Smooth muscle cell (in vitro differentiated cells): ENCODE measurements at regions not wholly inside any gene's neighbourhood (a gene's known extent, or its start where the extent isn't known, plus 50 kb on each side); places are given as distances from the start of the nearest gene placed in this dataset.

ENCODE experiments used
- DNase-seq: peaks from one replicate; lab custom pipeline; 2025; ENCODE audit not compliant: unreplicated experiment; lab: John Stamatoyannopoulos, UW
- H2AFZ ChIP-seq: fragments of 200-600 bp; sonication (generic); 2 replicates; pipeline ENCODE4 v1.6.0; 2016; ENCODE audit warnings: antibody characterized with exemption, low read depth, mild to moderate bottlenecking
- H3F3A ChIP-seq: fragments of 200-600 bp; sonication (generic); 2 replicates; pipeline ENCODE4 v1.6.0; 2017; ENCODE audit warnings: antibody characterized with exemption, low read depth
- H3K27ac ChIP-seq: fragments of 200-600 bp; sonication (generic); 2 replicates; pipeline ENCODE4 v1.5.1; 2016; ENCODE audit warnings: low read depth, mild to moderate bottlenecking
- H3K27me3 ChIP-seq: fragments of 200-600 bp; sonication (generic); 2 replicates; pipeline ENCODE4 v1.6.1; 2016; ENCODE audit warnings: low read depth, mild to moderate bottlenecking
- H3K36me3 ChIP-seq: fragments of 200-600 bp; sonication (generic); 2 replicates; pipeline ENCODE4 v1.5.1; 2016; ENCODE audit warnings: low read depth
- H3K4me1 ChIP-seq: fragments of 200-600 bp; sonication (generic); 2 replicates; pipeline ENCODE4 v1.5.1; 2016; ENCODE audit warnings: low read depth
- H3K4me2 ChIP-seq: fragments of 200-600 bp; sonication (generic); 2 replicates; pipeline ENCODE4 v1.6.0; 2016; ENCODE audit warnings: mild to moderate bottlenecking
- H3K4me3 ChIP-seq: fragments of 200-600 bp; sonication (generic); 2 replicates; pipeline ENCODE4 v1.5.1; 2016; ENCODE audit warnings: mild to moderate bottlenecking
- H3K79me2 ChIP-seq: fragments of 200-600 bp; sonication (generic); 2 replicates; pipeline ENCODE4 v1.6.0; 2016; ENCODE audit warnings: low read depth, mild to moderate bottlenecking
- H3K9ac ChIP-seq: fragments of 200-600 bp; sonication (generic); 2 replicates; pipeline ENCODE4 v1.6.0; 2016; ENCODE audit warnings: low read depth
- H3K9me3 ChIP-seq: fragments of 200-600 bp; sonication (generic); replicated peaks from 2 replicates; pipeline ENCODE4 v1.5.1; 2016; ENCODE audit warnings: low read depth
- H4K20me1 ChIP-seq: fragments of 200-600 bp; sonication (generic); 2 replicates; pipeline ENCODE4 v1.6.0; 2016; ENCODE audit warnings: low read depth
- WGBS: methylation state at CpG from one replicate; pipeline ENCODE4 v1.1.7; 2016; ENCODE audit warnings: low lambda C conversion rate; 5-methylcytosine and 5-hydroxymethylcytosine counted together
- TF ChIP-seq, protein P1 (sequence below): fragments of 200-600 bp; sonication (generic); IDR thresholded peaks from 2 replicates; pipeline ENCODE4 v1.5.1; 2017; ENCODE audit warnings: borderline replicate concordance, mild to moderate bottlenecking, antibody characterized with exemption; ENCODE audit not compliant: insufficient read depth, poor library complexity, severe bottlenecking

DNA sequence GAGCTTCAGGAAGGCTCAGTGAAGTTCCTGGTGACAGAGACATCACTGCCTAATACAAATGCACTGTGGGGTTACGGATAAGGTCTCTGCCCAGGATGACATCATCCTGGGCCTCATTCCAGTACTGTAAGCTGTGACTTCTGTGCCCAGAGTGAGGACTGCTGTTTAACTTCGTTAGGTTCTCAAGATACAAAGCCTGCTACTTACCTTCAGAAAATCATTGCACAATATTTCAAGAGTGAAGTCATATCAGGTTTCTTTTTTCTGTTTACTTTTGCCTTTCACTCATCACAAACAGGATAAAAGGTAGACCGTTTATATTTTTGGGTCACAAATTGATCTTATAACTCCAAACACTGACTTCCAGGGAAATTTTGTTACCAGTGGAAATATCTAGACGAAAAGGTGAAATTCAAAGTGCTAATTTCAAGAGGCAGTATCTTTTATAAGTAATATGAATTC is 241.2 kb downstream of the PIK3R1 start:
- Histone ChIP-seq H2AFZ (no peak overlapping the region), H3K4me3 (no peak overlapping the region), H3K9ac (peak overlapping the region; percentile 9), H3K36me3 (no peaks in the 10 kb centered on the region), H3K27ac (peak overlapping the region; percentile 53), H4K20me1 (no peaks in the 10 kb centered on the region), H3K4me2 (peak overlapping the region; percentile 17), H3K4me1 (peaks cover 5% of the 10 kb centered on the region), H3K79me2 (no peaks in the 10 kb centered on the region), H3F3A (peaks cover 4% of the 10 kb centered on the region), H3K9me3 (no peaks in the 10 kb centered on the region), H3K27me3 (no peaks in the 10 kb centered on the region)
- DNase-seq = no peak
- TF ChIP-seq, protein P1, sequence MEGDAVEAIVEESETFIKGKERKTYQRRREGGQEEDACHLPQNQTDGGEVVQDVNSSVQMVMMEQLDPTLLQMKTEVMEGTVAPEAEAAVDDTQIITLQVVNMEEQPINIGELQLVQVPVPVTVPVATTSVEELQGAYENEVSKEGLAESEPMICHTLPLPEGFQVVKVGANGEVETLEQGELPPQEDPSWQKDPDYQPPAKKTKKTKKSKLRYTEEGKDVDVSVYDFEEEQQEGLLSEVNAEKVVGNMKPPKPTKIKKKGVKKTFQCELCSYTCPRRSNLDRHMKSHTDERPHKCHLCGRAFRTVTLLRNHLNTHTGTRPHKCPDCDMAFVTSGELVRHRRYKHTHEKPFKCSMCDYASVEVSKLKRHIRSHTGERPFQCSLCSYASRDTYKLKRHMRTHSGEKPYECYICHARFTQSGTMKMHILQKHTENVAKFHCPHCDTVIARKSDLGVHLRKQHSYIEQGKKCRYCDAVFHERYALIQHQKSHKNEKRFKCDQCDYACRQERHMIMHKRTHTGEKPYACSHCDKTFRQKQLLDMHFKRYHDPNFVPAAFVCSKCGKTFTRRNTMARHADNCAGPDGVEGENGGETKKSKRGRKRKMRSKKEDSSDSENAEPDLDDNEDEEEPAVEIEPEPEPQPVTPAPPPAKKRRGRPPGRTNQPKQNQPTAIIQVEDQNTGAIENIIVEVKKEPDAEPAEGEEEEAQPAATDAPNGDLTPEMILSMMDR = no peak
- 45% methylated on average over 4 of the region's 4 CpGs for WGBS

GRCh38 chr5:68457285-68457684 is 241.7 kb downstream of the PIK3R1 start:
- TF ChIP-seq, protein P1 = no peak
- Histone ChIP-seq H3K4me3 (no peak overlapping the region), H4K20me1 (no peaks in the 10 kb centered on the region), H3K27me3 (no peaks in the 10 kb centered on the region), H2AFZ (no peak overlapping the region), H3F3A (peaks cover 4% of the 10 kb centered on the region), H3K4me2 (no peak overlapping the region), H3K79me2 (no peaks in the 10 kb centered on the region), H3K36me3 (no peaks in the 10 kb centered on the region), H3K27ac (no peak overlapping the region), H3K9me3 (no peaks in the 10 kb centered on the region), H3K9ac (no peak overlapping the region), H3K4me1 (peaks cover 5% of the 10 kb centered on the region)
- 95% methylated on average over 8 of the region's 8 CpGs for WGBS
- no peak for DNase-seq

DNA sequence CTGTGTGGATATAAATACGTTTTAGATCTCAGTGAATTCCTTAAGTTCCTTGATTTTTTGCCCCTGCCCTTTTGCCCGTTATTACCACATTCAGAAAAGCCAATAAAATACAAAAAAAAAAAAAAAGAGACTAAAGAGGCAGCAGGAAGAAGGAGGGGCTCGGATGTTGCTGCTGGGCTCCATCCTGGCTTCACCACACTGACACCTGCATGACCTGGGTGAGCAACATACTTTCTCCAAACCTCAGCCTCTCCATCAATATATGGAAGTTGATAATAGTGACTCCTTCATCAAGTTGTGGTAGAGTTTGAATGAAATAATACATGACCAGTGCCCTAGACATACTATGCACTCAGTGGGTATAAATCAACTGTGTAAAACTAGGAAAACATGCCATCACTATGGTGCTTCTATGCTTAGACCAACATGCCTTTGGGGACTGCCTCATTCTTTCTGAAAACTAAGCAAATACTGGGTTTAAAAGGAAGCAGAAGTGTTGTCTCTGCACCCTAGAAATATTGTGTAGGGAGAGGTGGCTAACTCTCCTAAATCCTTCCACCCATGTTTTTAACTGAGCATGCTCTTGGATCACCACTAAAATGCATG is 243.0 kb downstream of the PIK3R1 start:
- 94% methylated on average over 3 of the region's 3 CpGs for WGBS
- Histone ChIP-seq H3K27ac (no peak overlapping the region), H3K4me2 (no peak overlapping the region), H3K27me3 (no peaks in the 10 kb centered on the region), H2AFZ (no peak overlapping the region), H3F3A (peaks cover 4% of the 10 kb centered on the region), H3K9me3 (no peaks in the 10 kb centered on the region), H4K20me1 (no peaks in the 10 kb centered on the region), H3K9ac (no peak overlapping the region), H3K4me1 (peaks cover 5% of the 10 kb centered on the region), H3K79me2 (no peaks in the 10 kb centered on the region), H3K36me3 (no peaks in the 10 kb centered on the region), H3K4me3 (no peak overlapping the region)
- TF ChIP-seq, protein P1 = no peak
- DNase-seq = no peak
